HCT116 (cell line): ENCODE measurements at regions not wholly inside any gene's neighbourhood (a gene's known extent, or its start where the extent isn't known, plus 50 kb on each side); places are given as distances from the start of the nearest gene placed in this dataset.

ENCODE experiments used
- ATAC-seq: fragments of 200-7000 bp; cut with Tn5 transposase; 2 replicates; pipeline ENCODE4 v1.9.1; 2020; ENCODE audit warnings: mild to moderate bottlenecking, moderate library complexity
- BruUV-seq: library from RNA; stranded (reverse); fragments of 400-500 nt; replicated peaks from 2 replicates; lab custom pipeline; 2021; lab: Mats Ljungman, UMichigan
- CTCF ChIA-PET: fragments of 300-600 bp; sonication (Branson Sonifier 250); formaldehyde crosslinking; loops from one replicate; lab custom pipeline; 2021; ENCODE audit warnings: antibody characterized with exemption; lab: Charles Lee
- POLR2A ChIA-PET: fragments of 300-600, 350-600 bp; sonication (Branson Sonifier 250); formaldehyde crosslinking; loops from one replicate; lab custom pipeline; 2021; ENCODE audit warnings: antibody characterized with exemption; lab: Charles Lee
- RAD21 ChIA-PET, 2 experiments: fragments of 300-600 bp; sonication (Branson Sonifier 250); formaldehyde crosslinking; loops; one replicate each; lab custom pipeline; 2023; ENCODE audit warnings: low total read pairs in 2 of 2; ENCODE audit not compliant: uncharacterized antibody in 2 of 2, unreplicated experiment in 2 of 2, low non-redundant PET in 1 of 2; lab: Charles Lee
- DNase-seq: peaks from one replicate; pipeline ENCODE4 v3.0.0-alpha.2; 2010; ENCODE audit warnings: low read depth, low spot score
- H2AFZ ChIP-seq: fragments of 200-600 bp; shearing (Covaris generic), sonication (generic); 2 replicates; pipeline ENCODE4 v1.6.1; 2017; ENCODE audit warnings: low read depth, mixed run types, mixed read lengths, antibody characterized with exemption, low read length; ENCODE audit not compliant: poor library complexity, severe bottlenecking
- H3K27ac ChIP-seq: 2 replicates; pipeline ENCODE4 v1.5.1; 2012; ENCODE audit warnings: low read depth, low read length
- H3K27me3 ChIP-seq: fragments of 200-600 bp; sonication (generic); 2 replicates; pipeline ENCODE4 v1.6.1; 2016; ENCODE audit warnings: mixed run types, low read length, mixed read lengths; ENCODE audit not compliant: insufficient read depth
- H3K36me3 ChIP-seq, 2 experiments: fragments of 200-500 bp in 1 of 2; fragments of 200-600 bp in 1 of 2; sonication (Bioruptor generic) in 1 of 2; sonication (generic) in 1 of 2; 2 replicates each; pipeline versions ENCODE4 v1.5.1 to v1.6.1; 2014 to 2016; ENCODE audit warnings: low read length in 2 of 2, inconsistent platforms in 1 of 2, mixed read lengths in 1 of 2, mixed run types in 1 of 2; ENCODE audit not compliant: insufficient read depth in 2 of 2, control insufficient read depth in 1 of 2
- H3K4me1 ChIP-seq, 2 experiments: fragments of 200-600 bp in 1 of 2; sonication (generic) in 1 of 2; 2 replicates each; pipeline versions ENCODE4 v1.5.1 to v1.6.1; 2012 to 2017; ENCODE audit warnings: low read length in 2 of 2, inconsistent platforms in 1 of 2, mild to moderate bottlenecking in 1 of 2, mixed read lengths in 1 of 2, mixed run types in 1 of 2, moderate library complexity in 1 of 2; ENCODE audit not compliant: insufficient read depth in 2 of 2, control insufficient read depth in 1 of 2
- H3K4me2 ChIP-seq: fragments of 200-600 bp; sonication (generic); 2 replicates; pipeline ENCODE4 v1.6.1; 2017; ENCODE audit warnings: mixed run types, low read length, mixed read lengths
- H3K4me3 ChIP-seq, 2 experiments: fragments of 200-600 bp in 1 of 2; sonication (generic) in 1 of 2; replicated peaks in 1 of 2; 2 replicates each; pipeline ENCODE4 v1.5.1; 2011 to 2016; ENCODE audit warnings: low read length in 2 of 2, control low read depth in 1 of 2, low read depth in 1 of 2, mild to moderate bottlenecking in 1 of 2, mixed read lengths in 1 of 2, mixed run types in 1 of 2
- H3K79me2 ChIP-seq: fragments of 200-600 bp; sonication (generic); 2 replicates; pipeline ENCODE4 v1.6.1; 2017; ENCODE audit warnings: mild to moderate bottlenecking, mixed run types, low read length, moderate library complexity, mixed read lengths; ENCODE audit not compliant: insufficient read depth
- H3K9ac ChIP-seq: fragments of 200-600 bp; sonication (generic); 2 replicates; pipeline ENCODE4 v1.6.1; 2016; ENCODE audit warnings: low read length, mixed read lengths
- H3K9me2 ChIP-seq: fragments of 200-600 bp; sonication (generic), shearing (Covaris generic); 2 replicates; pipeline ENCODE4 v1.6.1; 2017; ENCODE audit warnings: mixed run types, mild to moderate bottlenecking, moderate library complexity; ENCODE audit not compliant: insufficient read depth
- H3K9me3 ChIP-seq, 2 experiments: fragments of 200-500 bp in 1 of 2; fragments of 200-600 bp in 1 of 2; sonication (Bioruptor generic) in 1 of 2; sonication (generic) in 1 of 2; 2 replicates each; pipeline ENCODE4 v1.6.1; 2014 to 2017; ENCODE audit warnings: low read length in 2 of 2, mixed read lengths in 2 of 2, inconsistent platforms in 1 of 2, low read depth in 1 of 2, mild to moderate bottlenecking in 1 of 2, mixed run types in 1 of 2, moderate library complexity in 1 of 2; ENCODE audit not compliant: control insufficient read depth in 1 of 2, insufficient read depth in 1 of 2
- H4K20me1 ChIP-seq: fragments of 200-600 bp; sonication (generic), shearing (Covaris generic); 2 replicates; pipeline ENCODE4 v1.6.1; 2017; ENCODE audit warnings: mixed run types, mild to moderate bottlenecking, moderate library complexity; ENCODE audit not compliant: insufficient read depth
- ATF3 ChIP-seq: IDR thresholded peaks from 2 replicates; pipeline ENCODE4 v1.6.1; 2012
- CBX3 ChIP-seq: IDR thresholded peaks from 2 replicates; pipeline ENCODE4 v1.6.1; 2012; ENCODE audit warnings: low read depth
- CTCF ChIP-seq, 3 experiments: fragments of 200-600 bp in 1 of 3; sonication (generic) in 1 of 3; IDR thresholded peaks in 2 of 3; conservative IDR thresholded peaks in 1 of 3; 2 replicates each; pipeline ENCODE4 v1.5.1; 2012 to 2017; ENCODE audit warnings: low read depth in 2 of 3, low read length in 2 of 3, antibody characterized with exemption in 1 of 3, borderline replicate concordance in 1 of 3, control low read depth in 1 of 3, mild to moderate bottlenecking in 1 of 3, mixed read lengths in 1 of 3, mixed run types in 1 of 3, moderate library complexity in 1 of 3; ENCODE audit not compliant: insufficient read depth in 1 of 3
- EGR1 ChIP-seq: IDR thresholded peaks from 2 replicates; pipeline ENCODE4 v1.6.1; 2012; ENCODE audit warnings: low read depth
- EZH2 ChIP-seq: fragments of 200-600 bp; sonication (generic); IDR thresholded peaks from 2 replicates; pipeline ENCODE4 v1.6.1; 2017; ENCODE audit warnings: antibody characterized with exemption, mixed run types
- EZH2phosphoT487 ChIP-seq: fragments of 200-600 bp; IDR thresholded peaks from 2 replicates; pipeline ENCODE4 v1.6.1; 2018; ENCODE audit warnings: antibody characterized with exemption, borderline replicate concordance
- FOSL1 ChIP-seq: IDR thresholded peaks from 2 replicates; pipeline ENCODE4 v1.6.1; 2012; ENCODE audit warnings: low read depth
- JUND ChIP-seq: IDR thresholded peaks from 2 replicates; pipeline ENCODE4 v1.6.1; 2012
- POLR2A ChIP-seq: IDR thresholded peaks from 2 replicates; pipeline ENCODE4 v1.7.0; 2011; ENCODE audit warnings: borderline replicate concordance; ENCODE audit not compliant: insufficient read depth, insufficient read length; ENCODE audit errors: extremely low read depth
- POLR2AphosphoS5 ChIP-seq: IDR thresholded peaks from 2 replicates; pipeline ENCODE4 v1.6.1; 2011; ENCODE audit warnings: mild to moderate bottlenecking, low read depth, low read length, moderate library complexity
- SP1 ChIP-seq: IDR thresholded peaks from 2 replicates; pipeline ENCODE4 v1.6.1; 2012; ENCODE audit warnings: low read depth
- TCF7L2 ChIP-seq: IDR thresholded peaks from 2 replicates; pipeline ENCODE4 v1.7.0; 2011; ENCODE audit warnings: borderline replicate concordance, inconsistent platforms; ENCODE audit not compliant: insufficient read depth, insufficient read length; ENCODE audit errors: extremely low read depth
- ZFX ChIP-seq: fragments of 450-650 bp; IDR thresholded peaks from 2 replicates; pipeline ENCODE4 v1.6.1; 2017
- ZNF274 ChIP-seq: fragments of 200-500 bp; sonication (Bioruptor generic); IDR thresholded peaks from 2 replicates; pipeline ENCODE4 v1.6.1; 2014; ENCODE audit warnings: mild to moderate bottlenecking, low read depth, low read length, inconsistent platforms
- intact Hi-C: fragments of 100-400 bp; cut with micrococcal nuclease; formaldehyde crosslinking; loops from 2 replicates; pipeline ENCODE4 v1.10.0; 2022
- TF ChIP-seq, protein P1 (sequence below): IDR thresholded peaks from 2 replicates; pipeline ENCODE4 v1.6.1; 2012
- TF ChIP-seq, protein P2 (sequence below): IDR thresholded peaks from 2 replicates; pipeline ENCODE4 v1.6.1; 2011; ENCODE audit warnings: mild to moderate bottlenecking, low read length, moderate library complexity; ENCODE audit not compliant: insufficient replicate concordance; ENCODE audit errors: extremely low read depth

DNA sequence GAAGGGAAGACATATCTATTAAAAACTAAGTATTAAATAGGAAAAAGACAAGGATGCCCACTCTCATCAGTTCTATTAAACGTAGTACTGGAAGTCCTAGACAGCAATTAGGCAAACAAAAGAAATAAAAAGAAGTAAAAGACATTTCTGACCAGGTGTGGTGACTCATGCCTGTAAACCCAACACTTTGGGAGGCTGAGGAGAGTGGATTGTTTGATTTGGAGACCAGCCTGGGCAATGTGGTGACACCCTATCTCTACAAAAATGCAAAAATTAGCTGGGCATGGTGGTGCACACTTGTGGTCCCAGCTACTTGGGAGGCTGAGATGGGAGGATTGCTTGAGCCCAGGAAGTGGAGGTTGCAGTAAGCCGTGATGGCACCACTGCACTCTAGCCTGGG, 1071.8 kb downstream of the FAT4 start:
- ChIA-PET POLR2A (no interaction called here), RAD21 (no interaction called here), CTCF (no interaction called here)
- intact Hi-C loops: no loop called here
- Histone ChIP-seq H3K4me1 (no peaks in the 10 kb centered on the region), H3K36me3 (no peaks in the 10 kb centered on the region), H3K9me3 (no peaks in the 10 kb centered on the region), H3K27me3 (no peaks in the 10 kb centered on the region), H3K4me2 (no peak overlapping the region), H3K9me2 (no peaks in the 10 kb centered on the region), H3K9ac (no peak overlapping the region), H3K4me3 (no peak overlapping the region), H2AFZ (no peak overlapping the region), H3K27ac (no peak overlapping the region), H3K79me2 (no peaks in the 10 kb centered on the region), H4K20me1 (no peaks in the 10 kb centered on the region)
- no TSS peak for BruUV-seq
- no peak for DNase-seq
- TF ChIP-seq ZNF274 (no peak), EZH2phosphoT487 (no peak), JUND (no peak), EZH2 (no peak), ATF3 (no peak), TCF7L2 (no peak)
- no peak for ATAC-seq

DNA sequence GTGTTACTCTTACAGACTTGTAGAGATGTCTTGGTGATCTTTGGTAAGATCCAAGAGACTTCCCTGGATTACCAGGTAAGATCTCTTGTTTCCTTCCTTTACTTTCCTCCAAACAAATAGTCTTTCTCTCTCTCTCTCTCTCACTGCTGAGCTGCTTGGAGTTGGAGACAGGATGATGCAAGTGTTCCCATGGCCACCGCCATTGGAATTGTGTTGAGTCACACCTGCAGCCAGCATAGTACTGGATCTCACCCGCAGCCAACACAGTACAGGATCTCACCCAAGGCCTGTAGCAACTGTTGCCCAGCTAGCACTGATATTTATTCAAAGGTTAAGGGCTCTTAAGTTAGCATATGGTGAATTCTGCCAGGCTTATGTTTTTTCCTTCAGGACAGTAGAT, 1080.9 kb downstream of the FAT4 start:
- Histone ChIP-seq H3K27ac (no peak overlapping the region), H3K9ac (no peak overlapping the region), H3K4me1 (no peaks in the 10 kb centered on the region), H3K4me3 (no peak overlapping the region), H3K9me3 (no peaks in the 10 kb centered on the region), H3K4me2 (no peak overlapping the region), H4K20me1 (no peaks in the 10 kb centered on the region), H3K79me2 (no peaks in the 10 kb centered on the region), H3K36me3 (no peaks in the 10 kb centered on the region), H3K27me3 (no peaks in the 10 kb centered on the region), H3K9me2 (no peaks in the 10 kb centered on the region), H2AFZ (no peak overlapping the region)
- ChIA-PET RAD21 (no interaction called here), POLR2A (no interaction called here), CTCF (no interaction called here)
- intact Hi-C loops: no loop called here
- BruUV-seq: no TSS peak
- DNase-seq (no peak), ATAC-seq (no peak)
- TF ChIP-seq POLR2AphosphoS5 (no peak), ZFX (no peak), EGR1 (no peak), CBX3 (no peak), CTCF (IDR thresholded peaks at IDR 0.05 in 2 of 3, conservative IDR thresholded peaks at IDR 0.05 in 1 of 3; ENCODE audit: borderline replicate concordance in 1 of 3, insufficient read depth in 1 of 3, low read depth in 2 of 3, low read length in 2 of 3) (no peak), SP1 (no peak), ATF3 (no peak), FOSL1 (no peak), POLR2A (no peak), JUND (no peak)
- TF ChIP-seq, protein P1, sequence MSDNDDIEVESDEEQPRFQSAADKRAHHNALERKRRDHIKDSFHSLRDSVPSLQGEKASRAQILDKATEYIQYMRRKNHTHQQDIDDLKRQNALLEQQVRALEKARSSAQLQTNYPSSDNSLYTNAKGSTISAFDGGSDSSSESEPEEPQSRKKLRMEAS: no peak
- TF ChIP-seq, protein P2, sequence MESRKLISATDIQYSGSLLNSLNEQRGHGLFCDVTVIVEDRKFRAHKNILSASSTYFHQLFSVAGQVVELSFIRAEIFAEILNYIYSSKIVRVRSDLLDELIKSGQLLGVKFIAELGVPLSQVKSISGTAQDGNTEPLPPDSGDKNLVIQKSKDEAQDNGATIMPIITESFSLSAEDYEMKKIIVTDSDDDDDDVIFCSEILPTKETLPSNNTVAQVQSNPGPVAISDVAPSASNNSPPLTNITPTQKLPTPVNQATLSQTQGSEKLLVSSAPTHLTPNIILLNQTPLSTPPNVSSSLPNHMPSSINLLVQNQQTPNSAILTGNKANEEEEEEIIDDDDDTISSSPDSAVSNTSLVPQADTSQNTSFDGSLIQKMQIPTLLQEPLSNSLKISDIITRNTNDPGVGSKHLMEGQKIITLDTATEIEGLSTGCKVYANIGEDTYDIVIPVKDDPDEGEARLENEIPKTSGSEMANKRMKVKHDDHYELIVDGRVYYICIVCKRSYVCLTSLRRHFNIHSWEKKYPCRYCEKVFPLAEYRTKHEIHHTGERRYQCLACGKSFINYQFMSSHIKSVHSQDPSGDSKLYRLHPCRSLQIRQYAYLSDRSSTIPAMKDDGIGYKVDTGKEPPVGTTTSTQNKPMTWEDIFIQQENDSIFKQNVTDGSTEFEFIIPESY: no peak
